GM23338 (cell line): ENCODE measurements at regions not wholly inside any gene's neighbourhood (a gene's known extent, or its start where the extent isn't known, plus 50 kb on each side); places are given as distances from the start of the nearest gene placed in this dataset.

ENCODE experiments used
- ATAC-seq: fragments of 200-7000 bp; cut with Tn5 transposase; 3 replicates; pipeline ENCODE4 v1.9.1; 2020
- DNase-seq: peaks from one replicate; pipeline ENCODE4 v3.0.0-alpha.2; 2015; ENCODE audit warnings: low spot score
- H2AFZ ChIP-seq: fragments of 200-600 bp; sonication (generic); 2 replicates; pipeline ENCODE4 v1.8.0; 2016; ENCODE audit warnings: antibody characterized with exemption, mild to moderate bottlenecking, moderate library complexity
- H3F3A ChIP-seq: fragments of 200-600 bp; sonication (generic); replicated peaks from 2 replicates; pipeline ENCODE4 v1.8.0; 2017; ENCODE audit warnings: antibody characterized with exemption, mixed run types, low read depth
- H3K27ac ChIP-seq: fragments of 200-600 bp; sonication (generic); 2 replicates; pipeline ENCODE4 v1.6.1; 2016; ENCODE audit warnings: low read depth
- H3K27me3 ChIP-seq: fragments of 200-600 bp; sonication (generic); 2 replicates; pipeline ENCODE4 v1.8.0; 2016; ENCODE audit warnings: mild to moderate bottlenecking, mixed run types, moderate library complexity; ENCODE audit not compliant: insufficient read depth
- H3K36me3 ChIP-seq: fragments of 200-600 bp; sonication (generic); 2 replicates; pipeline ENCODE4 v1.8.0; 2016; ENCODE audit warnings: mild to moderate bottlenecking; ENCODE audit not compliant: insufficient read depth
- H3K4me1 ChIP-seq: fragments of 200-600 bp; sonication (generic); 2 replicates; pipeline ENCODE4 v1.8.0; 2016; ENCODE audit warnings: mild to moderate bottlenecking, moderate library complexity; ENCODE audit not compliant: insufficient read depth
- H3K4me2 ChIP-seq: fragments of 200-600 bp; sonication (generic); 2 replicates; pipeline ENCODE4 v1.7.1; 2017; ENCODE audit warnings: mixed run types
- H3K4me3 ChIP-seq: fragments of 200-600 bp; sonication (generic); 2 replicates; pipeline ENCODE4 v1.6.1; 2016; ENCODE audit warnings: mixed run types
- H3K79me2 ChIP-seq: fragments of 200-600 bp; sonication (generic); replicated peaks from 2 replicates; pipeline ENCODE4 v1.8.0; 2017; ENCODE audit warnings: mild to moderate bottlenecking; ENCODE audit not compliant: insufficient read depth
- H3K9me2 ChIP-seq: fragments of 200-600 bp; sonication (generic); 2 replicates; pipeline ENCODE4 v1.8.0; 2017; ENCODE audit not compliant: insufficient read depth
- H4K20me1 ChIP-seq: fragments of 200-600 bp; sonication (generic); replicated peaks from 2 replicates; pipeline ENCODE4 v1.8.0; 2017; ENCODE audit warnings: mild to moderate bottlenecking; ENCODE audit not compliant: insufficient read depth
- H3K27ac Mint-ChIP-seq: 2 replicates; pipeline ENCODE4 v1.8.0; 2020; ENCODE audit warnings: inconsistent platforms, mild to moderate bottlenecking, moderate library complexity, mixed read lengths
- H3K27me3 Mint-ChIP-seq: 3 replicates; pipeline ENCODE4 v1.8.0; 2022; ENCODE audit warnings: low read depth, mild to moderate bottlenecking, moderate library complexity, mixed read lengths, inconsistent platforms; ENCODE audit not compliant: insufficient read depth, poor library complexity
- H3K36me3 Mint-ChIP-seq: 3 replicates; pipeline ENCODE4 v1.8.0; 2021; ENCODE audit warnings: low read depth, mild to moderate bottlenecking, inconsistent platforms, moderate library complexity, mixed read lengths
- H3K4me1 Mint-ChIP-seq: 3 replicates; pipeline ENCODE4 v1.8.0; 2020; ENCODE audit warnings: mild to moderate bottlenecking, inconsistent platforms, mixed read lengths
- H3K4me3 Mint-ChIP-seq: 3 replicates; pipeline ENCODE4 v1.8.0; 2021; ENCODE audit warnings: moderate library complexity, mild to moderate bottlenecking, inconsistent platforms, mixed read lengths
- H3K9me3 Mint-ChIP-seq: 3 replicates; pipeline ENCODE4 v1.8.0; 2020; ENCODE audit warnings: moderate library complexity, mild to moderate bottlenecking, inconsistent platforms, mixed read lengths
- CREB1 ChIP-seq: fragments of 250-450 bp; sonication (Bioruptor Pico); IDR thresholded peaks from 2 replicates; pipeline ENCODE4 v1.5.0; 2020; ENCODE audit warnings: low read depth, mild to moderate bottlenecking, moderate library complexity
- CTCF ChIP-seq, 2 experiments: fragments of 200-600 bp in 1 of 2; sonication (generic) in 1 of 2; conservative IDR thresholded peaks; 2 replicates each; pipeline versions ENCODE4 v1.5.1 to v1.6.1; 2016 to 2017; ENCODE audit warnings: antibody characterized with exemption in 2 of 2, low read depth in 2 of 2, mild to moderate bottlenecking in 2 of 2, moderate library complexity in 1 of 2
- EZH2 ChIP-seq: fragments of 200-600 bp; sonication (generic); IDR thresholded peaks from one replicate; pipeline ENCODE4 v1.8.0; 2017; ENCODE audit warnings: antibody characterized with exemption, mild to moderate bottlenecking, low read depth; ENCODE audit not compliant: unreplicated experiment
- EZH2phosphoT487 ChIP-seq: fragments of 200-600 bp; sonication (generic); IDR thresholded peaks from one replicate; pipeline ENCODE4 v1.8.1; 2018; ENCODE audit warnings: antibody characterized with exemption; ENCODE audit not compliant: unreplicated experiment
- JUNB ChIP-seq: IDR thresholded peaks from one replicate; pipeline ENCODE4 v1.6.1; 2016; ENCODE audit warnings: antibody characterized with exemption; ENCODE audit not compliant: unreplicated experiment
- NANOG ChIP-seq: IDR thresholded peaks from 2 replicates; pipeline ENCODE4 v1.6.1; 2016; ENCODE audit warnings: antibody characterized with exemption, borderline replicate concordance
- POLR2AphosphoS5 ChIP-seq: IDR thresholded peaks from 2 replicates; pipeline ENCODE4 v1.6.1; 2016; ENCODE audit warnings: antibody characterized with exemption, low read depth
- STAT1 ChIP-seq: IDR thresholded peaks from one replicate; pipeline ENCODE4 v1.6.1; 2016; ENCODE audit warnings: antibody characterized with exemption; ENCODE audit not compliant: unreplicated experiment
- ZNF114 ChIP-seq: fragments of 250-450 bp; sonication (Bioruptor Pico); IDR thresholded peaks from 2 replicates; pipeline ENCODE4 v1.5.0; 2020; ENCODE audit warnings: mild to moderate bottlenecking, moderate library complexity
- ZNF331 ChIP-seq: fragments of 250-450 bp; sonication (Bioruptor Pico); IDR thresholded peaks from 2 replicates; pipeline ENCODE4 v1.5.0; 2020; ENCODE audit warnings: low read depth, mild to moderate bottlenecking, moderate library complexity
- TF ChIP-seq, protein P1 (sequence below): IDR thresholded peaks from one replicate; pipeline ENCODE4 v1.6.1; 2018; ENCODE audit warnings: antibody characterized with exemption; ENCODE audit not compliant: unreplicated experiment
- TF ChIP-seq, protein P2 (sequence below): IDR thresholded peaks from 2 replicates; pipeline ENCODE4 v1.6.1; 2016; ENCODE audit warnings: antibody characterized with exemption
- TF ChIP-seq, protein P3 (sequence below): fragments of 250-450 bp; sonication (Bioruptor Pico); IDR thresholded peaks from 2 replicates; pipeline ENCODE4 v1.5.0; 2020; ENCODE audit warnings: mild to moderate bottlenecking, moderate library complexity

DNA sequence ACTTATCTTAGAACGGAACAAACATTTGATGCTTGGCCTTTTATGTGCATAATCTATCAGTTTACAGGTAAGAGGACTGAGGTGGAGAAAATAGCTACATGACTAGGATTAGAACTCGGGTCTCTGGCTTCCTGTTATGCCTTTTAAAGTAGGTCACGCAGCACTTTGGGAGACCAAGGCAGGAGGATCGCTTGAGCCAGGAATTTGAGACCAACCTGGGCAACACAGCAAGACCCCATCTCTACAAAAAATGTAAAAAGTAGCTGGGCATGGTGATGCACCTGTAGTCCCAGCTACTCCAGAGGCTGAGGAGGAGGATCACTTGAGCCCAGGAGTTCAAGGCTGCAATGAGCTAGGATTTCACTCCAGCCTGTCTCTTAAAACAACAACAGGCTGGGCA, 81.9 kb upstream of the AKT3 start:
- no peak overlapping the region; the same call in 2 of the 3 replicates for H3K4me3 Mint-ChIP-seq
- Histone ChIP-seq H3K36me3 (no peaks in the 10 kb centered on the region), H3K4me2 (no peak overlapping the region), H3F3A (peaks cover 7% of the 10 kb centered on the region; the same call in 1 of the 2 replicates), H3K4me1 (peaks cover 10% of the 10 kb centered on the region), H2AFZ (peak overlapping the region; percentile 99; the same call in 1 of the 2 replicates), H3K27me3 (no peaks in the 10 kb centered on the region), H3K9me2 (0 out of 2 replicates have a peak, but pooled peaks cover 4% of the 10 kb centered on the region), H3K4me3 (no peak overlapping the region), H3K79me2 (no peaks in the 10 kb centered on the region), H4K20me1 (no peaks in the 10 kb centered on the region), H3K27ac (no peak overlapping the region)
- TF ChIP-seq, protein P1, sequence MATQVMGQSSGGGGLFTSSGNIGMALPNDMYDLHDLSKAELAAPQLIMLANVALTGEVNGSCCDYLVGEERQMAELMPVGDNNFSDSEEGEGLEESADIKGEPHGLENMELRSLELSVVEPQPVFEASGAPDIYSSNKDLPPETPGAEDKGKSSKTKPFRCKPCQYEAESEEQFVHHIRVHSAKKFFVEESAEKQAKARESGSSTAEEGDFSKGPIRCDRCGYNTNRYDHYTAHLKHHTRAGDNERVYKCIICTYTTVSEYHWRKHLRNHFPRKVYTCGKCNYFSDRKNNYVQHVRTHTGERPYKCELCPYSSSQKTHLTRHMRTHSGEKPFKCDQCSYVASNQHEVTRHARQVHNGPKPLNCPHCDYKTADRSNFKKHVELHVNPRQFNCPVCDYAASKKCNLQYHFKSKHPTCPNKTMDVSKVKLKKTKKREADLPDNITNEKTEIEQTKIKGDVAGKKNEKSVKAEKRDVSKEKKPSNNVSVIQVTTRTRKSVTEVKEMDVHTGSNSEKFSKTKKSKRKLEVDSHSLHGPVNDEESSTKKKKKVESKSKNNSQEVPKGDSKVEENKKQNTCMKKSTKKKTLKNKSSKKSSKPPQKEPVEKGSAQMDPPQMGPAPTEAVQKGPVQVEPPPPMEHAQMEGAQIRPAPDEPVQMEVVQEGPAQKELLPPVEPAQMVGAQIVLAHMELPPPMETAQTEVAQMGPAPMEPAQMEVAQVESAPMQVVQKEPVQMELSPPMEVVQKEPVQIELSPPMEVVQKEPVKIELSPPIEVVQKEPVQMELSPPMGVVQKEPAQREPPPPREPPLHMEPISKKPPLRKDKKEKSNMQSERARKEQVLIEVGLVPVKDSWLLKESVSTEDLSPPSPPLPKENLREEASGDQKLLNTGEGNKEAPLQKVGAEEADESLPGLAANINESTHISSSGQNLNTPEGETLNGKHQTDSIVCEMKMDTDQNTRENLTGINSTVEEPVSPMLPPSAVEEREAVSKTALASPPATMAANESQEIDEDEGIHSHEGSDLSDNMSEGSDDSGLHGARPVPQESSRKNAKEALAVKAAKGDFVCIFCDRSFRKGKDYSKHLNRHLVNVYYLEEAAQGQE, result no peak
- TF ChIP-seq EZH2, result no peak
- TF ChIP-seq POLR2AphosphoS5, result no peak
- no peak for TF ChIP-seq JUNB
- TF ChIP-seq NANOG, result no peak
- TF ChIP-seq ZNF331 (CRISPR knock-in tag), result no peak
- TF ChIP-seq, protein P2, sequence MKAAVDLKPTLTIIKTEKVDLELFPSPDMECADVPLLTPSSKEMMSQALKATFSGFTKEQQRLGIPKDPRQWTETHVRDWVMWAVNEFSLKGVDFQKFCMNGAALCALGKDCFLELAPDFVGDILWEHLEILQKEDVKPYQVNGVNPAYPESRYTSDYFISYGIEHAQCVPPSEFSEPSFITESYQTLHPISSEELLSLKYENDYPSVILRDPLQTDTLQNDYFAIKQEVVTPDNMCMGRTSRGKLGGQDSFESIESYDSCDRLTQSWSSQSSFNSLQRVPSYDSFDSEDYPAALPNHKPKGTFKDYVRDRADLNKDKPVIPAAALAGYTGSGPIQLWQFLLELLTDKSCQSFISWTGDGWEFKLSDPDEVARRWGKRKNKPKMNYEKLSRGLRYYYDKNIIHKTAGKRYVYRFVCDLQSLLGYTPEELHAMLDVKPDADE, result no peak
- no peak for TF ChIP-seq ZNF114 (CRISPR knock-in tag)
- TF ChIP-seq CREB1 (CRISPR knock-in tag), result no peak
- TF ChIP-seq CTCF (conservative IDR thresholded peaks at IDR 0.05; ENCODE audit: low read depth in 2 of 2), result no peak
- TF ChIP-seq EZH2phosphoT487, result no peak
- no peak for TF ChIP-seq STAT1
- TF ChIP-seq, protein P3, sequence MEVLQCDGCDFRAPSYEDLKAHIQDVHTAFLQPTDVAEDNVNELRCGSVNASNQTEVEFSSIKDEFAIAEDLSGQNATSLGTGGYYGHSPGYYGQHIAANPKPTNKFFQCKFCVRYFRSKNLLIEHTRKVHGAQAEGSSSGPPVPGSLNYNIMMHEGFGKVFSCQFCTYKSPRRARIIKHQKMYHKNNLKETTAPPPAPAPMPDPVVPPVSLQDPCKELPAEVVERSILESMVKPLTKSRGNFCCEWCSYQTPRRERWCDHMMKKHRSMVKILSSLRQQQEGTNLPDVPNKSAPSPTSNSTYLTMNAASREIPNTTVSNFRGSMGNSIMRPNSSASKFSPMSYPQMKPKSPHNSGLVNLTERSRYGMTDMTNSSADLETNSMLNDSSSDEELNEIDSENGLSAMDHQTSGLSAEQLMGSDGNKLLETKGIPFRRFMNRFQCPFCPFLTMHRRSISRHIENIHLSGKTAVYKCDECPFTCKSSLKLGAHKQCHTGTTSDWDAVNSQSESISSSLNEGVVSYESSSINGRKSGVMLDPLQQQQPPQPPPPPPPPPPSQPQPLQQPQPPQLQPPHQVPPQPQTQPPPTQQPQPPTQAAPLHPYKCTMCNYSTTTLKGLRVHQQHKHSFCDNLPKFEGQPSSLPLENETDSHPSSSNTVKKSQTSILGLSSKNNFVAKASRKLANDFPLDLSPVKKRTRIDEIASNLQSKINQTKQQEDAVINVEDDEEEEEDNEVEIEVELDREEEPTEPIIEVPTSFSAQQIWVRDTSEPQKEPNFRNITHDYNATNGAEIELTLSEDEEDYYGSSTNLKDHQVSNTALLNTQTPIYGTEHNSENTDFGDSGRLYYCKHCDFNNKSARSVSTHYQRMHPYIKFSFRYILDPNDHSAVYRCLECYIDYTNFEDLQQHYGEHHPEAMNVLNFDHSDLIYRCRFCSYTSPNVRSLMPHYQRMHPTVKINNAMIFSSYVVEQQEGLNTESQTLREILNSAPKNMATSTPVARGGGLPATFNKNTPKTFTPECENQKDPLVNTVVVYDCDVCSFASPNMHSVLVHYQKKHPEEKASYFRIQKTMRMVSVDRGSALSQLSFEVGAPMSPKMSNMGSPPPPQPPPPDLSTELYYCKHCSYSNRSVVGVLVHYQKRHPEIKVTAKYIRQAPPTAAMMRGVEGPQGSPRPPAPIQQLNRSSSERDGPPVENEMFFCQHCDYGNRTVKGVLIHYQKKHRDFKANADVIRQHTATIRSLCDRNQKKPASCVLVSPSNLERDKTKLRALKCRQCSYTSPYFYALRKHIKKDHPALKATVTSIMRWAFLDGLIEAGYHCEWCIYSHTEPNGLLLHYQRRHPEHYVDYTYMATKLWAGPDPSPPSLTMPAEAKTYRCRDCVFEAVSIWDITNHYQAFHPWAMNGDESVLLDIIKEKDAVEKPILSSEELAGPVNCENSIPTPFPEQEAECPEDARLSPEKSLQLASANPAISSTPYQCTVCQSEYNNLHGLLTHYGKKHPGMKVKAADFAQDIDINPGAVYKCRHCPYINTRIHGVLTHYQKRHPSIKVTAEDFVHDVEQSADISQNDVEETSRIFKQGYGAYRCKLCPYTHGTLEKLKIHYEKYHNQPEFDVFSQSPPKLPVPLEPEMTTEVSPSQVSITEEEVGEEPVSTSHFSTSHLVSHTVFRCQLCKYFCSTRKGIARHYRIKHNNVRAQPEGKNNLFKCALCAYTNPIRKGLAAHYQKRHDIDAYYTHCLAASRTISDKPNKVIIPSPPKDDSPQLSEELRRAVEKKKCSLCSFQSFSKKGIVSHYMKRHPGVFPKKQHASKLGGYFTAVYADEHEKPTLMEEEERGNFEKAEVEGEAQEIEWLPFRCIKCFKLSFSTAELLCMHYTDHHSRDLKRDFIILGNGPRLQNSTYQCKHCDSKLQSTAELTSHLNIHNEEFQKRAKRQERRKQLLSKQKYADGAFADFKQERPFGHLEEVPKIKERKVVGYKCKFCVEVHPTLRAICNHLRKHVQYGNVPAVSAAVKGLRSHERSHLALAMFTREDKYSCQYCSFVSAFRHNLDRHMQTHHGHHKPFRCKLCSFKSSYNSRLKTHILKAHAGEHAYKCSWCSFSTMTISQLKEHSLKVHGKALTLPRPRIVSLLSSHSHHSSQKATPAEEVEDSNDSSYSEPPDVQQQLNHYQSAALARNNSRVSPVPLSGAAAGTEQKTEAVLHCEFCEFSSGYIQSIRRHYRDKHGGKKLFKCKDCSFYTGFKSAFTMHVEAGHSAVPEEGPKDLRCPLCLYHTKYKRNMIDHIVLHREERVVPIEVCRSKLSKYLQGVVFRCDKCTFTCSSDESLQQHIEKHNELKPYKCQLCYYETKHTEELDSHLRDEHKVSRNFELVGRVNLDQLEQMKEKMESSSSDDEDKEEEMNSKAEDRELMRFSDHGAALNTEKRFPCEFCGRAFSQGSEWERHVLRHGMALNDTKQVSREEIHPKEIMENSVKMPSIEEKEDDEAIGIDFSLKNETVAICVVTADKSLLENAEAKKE (CRISPR knock-in tag), result no peak
- peaks cover 2% of the 10 kb centered on the region for H3K27me3 Mint-ChIP-seq
- H3K4me1 Mint-ChIP-seq, result peaks cover 17% of the 10 kb centered on the region
- DNase-seq (no peak), ATAC-seq (no peak)
- H3K36me3 Mint-ChIP-seq, result no peaks in the 10 kb centered on the region; the same call in 2 of the 3 replicates
- H3K9me3 Mint-ChIP-seq, result peaks cover 9% of the 10 kb centered on the region; the same call in 2 of the 3 replicates
- H3K27ac Mint-ChIP-seq, result no peak overlapping the region
